Loucy (cell line): ENCODE measurements at regions not wholly inside any gene's neighbourhood (a gene's known extent, or its start where the extent isn't known, plus 50 kb on each side); places are given as distances from the start of the nearest gene placed in this dataset.

ENCODE experiments used
- EZH2phosphoT487 ChIP-seq: fragments of 200-600 bp; IDR thresholded peaks from 2 replicates; pipeline ENCODE4 v1.6.1; 2018; ENCODE audit warnings: antibody characterized with exemption, mild to moderate bottlenecking, moderate library complexity, borderline replicate concordance
- TF ChIP-seq, protein P1 (sequence below): fragments of 200-600 bp; sonication (generic); conservative IDR thresholded peaks from 2 replicates; pipeline ENCODE4 v1.5.1; 2014; ENCODE audit warnings: mild to moderate bottlenecking, antibody characterized with exemption, low read length

DNA sequence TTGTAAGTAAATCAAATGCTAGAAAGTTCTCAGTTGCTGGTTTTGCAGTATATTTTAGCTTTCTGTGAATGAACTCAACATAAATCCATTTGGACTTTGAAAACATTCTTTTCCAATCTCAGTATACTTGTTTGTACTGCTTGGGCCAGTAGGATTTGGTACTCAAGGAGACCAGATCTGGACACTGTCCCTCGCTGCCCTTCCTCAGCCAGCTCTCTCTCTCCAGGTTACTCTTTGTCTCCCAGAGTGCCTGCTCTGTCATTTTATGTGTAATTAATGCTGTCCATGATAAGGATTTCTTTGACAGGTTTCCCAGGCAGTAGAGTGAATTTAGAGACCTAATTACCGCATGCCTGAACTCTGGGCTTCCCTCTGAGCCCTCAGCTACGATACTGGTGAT is 344.6 kb upstream of the SGCD start:
- TF ChIP-seq, protein P1, sequence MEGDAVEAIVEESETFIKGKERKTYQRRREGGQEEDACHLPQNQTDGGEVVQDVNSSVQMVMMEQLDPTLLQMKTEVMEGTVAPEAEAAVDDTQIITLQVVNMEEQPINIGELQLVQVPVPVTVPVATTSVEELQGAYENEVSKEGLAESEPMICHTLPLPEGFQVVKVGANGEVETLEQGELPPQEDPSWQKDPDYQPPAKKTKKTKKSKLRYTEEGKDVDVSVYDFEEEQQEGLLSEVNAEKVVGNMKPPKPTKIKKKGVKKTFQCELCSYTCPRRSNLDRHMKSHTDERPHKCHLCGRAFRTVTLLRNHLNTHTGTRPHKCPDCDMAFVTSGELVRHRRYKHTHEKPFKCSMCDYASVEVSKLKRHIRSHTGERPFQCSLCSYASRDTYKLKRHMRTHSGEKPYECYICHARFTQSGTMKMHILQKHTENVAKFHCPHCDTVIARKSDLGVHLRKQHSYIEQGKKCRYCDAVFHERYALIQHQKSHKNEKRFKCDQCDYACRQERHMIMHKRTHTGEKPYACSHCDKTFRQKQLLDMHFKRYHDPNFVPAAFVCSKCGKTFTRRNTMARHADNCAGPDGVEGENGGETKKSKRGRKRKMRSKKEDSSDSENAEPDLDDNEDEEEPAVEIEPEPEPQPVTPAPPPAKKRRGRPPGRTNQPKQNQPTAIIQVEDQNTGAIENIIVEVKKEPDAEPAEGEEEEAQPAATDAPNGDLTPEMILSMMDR, result no peak
- TF ChIP-seq EZH2phosphoT487, result no peak
